AG09309 (cell line): ENCODE measurements at regions not wholly inside any gene's neighbourhood (a gene's known extent, or its start where the extent isn't known, plus 50 kb on each side); places are given as distances from the start of the nearest gene placed in this dataset.

Experiments used
- DNase-seq: peaks from one replicate; pipeline ENCODE4 v3.0.0-alpha.2; 2010; ENCODE audit warnings: low read depth
- H3K4me3 ChIP-seq: 2 replicates; pipeline ENCODE4 v1.5.1; 2011; ENCODE audit warnings: mild to moderate bottlenecking, low read depth, low read length, moderate library complexity; ENCODE audit not compliant: control insufficient read depth
- CTCF ChIP-seq: IDR thresholded peaks from 2 replicates; pipeline ENCODE4 v1.5.1; 2011; ENCODE audit warnings: mild to moderate bottlenecking, low read depth, low read length, inconsistent platforms; ENCODE audit not compliant: insufficient read depth, control insufficient read depth; ENCODE audit errors: missing control alignments

GRCh38 chr13:88602786-88603777 lies 931.9 kb downstream of the SLITRK5 start:
- DNase-seq, result no peak
- no peak overlapping the region for H3K4me3 ChIP-seq
- no peak for TF ChIP-seq CTCF

- no peak for DNase-seq
- H3K4me3 ChIP-seq, result no peak overlapping the region
- TF ChIP-seq CTCF, result no peak
These were observed 946.0 kb downstream of the SLITRK5 start for GRCh38 chr13:88617176-88617575.

GRCh38 chr13:88622362-88622973 lies 951.3 kb downstream of the SLITRK5 start:
- no peak overlapping the region for H3K4me3 ChIP-seq
- DNase-seq, result no peak
- no peak for TF ChIP-seq CTCF

GRCh38 chr13:88623150-88623549 lies 952.0 kb downstream of the SLITRK5 start:
- no peak overlapping the region for H3K4me3 ChIP-seq
- no peak for DNase-seq
- no peak for TF ChIP-seq CTCF

GRCh38 chr13:88627071-88627470 lies 955.9 kb downstream of the SLITRK5 start:
- DNase-seq, result no peak
- no peak overlapping the region for H3K4me3 ChIP-seq
- no peak for TF ChIP-seq CTCF

GRCh38 chr13:88628882-88629281 lies 957.7 kb downstream of the SLITRK5 start:
- H3K4me3 ChIP-seq, result no peak overlapping the region
- no peak for TF ChIP-seq CTCF
- DNase-seq, result no peak
